ENCODE measurements at regions not wholly inside any gene's neighbourhood (a gene's known extent, or its start where the extent isn't known, plus 50 kb on each side); places are given as distances from the start of the nearest gene placed in this dataset.
"Not testable (repeated sequence)": the region's sequence is repeated elsewhere in the genome, so short reads cannot be mapped to it uniquely, and the experiment has no call there.

DNA sequence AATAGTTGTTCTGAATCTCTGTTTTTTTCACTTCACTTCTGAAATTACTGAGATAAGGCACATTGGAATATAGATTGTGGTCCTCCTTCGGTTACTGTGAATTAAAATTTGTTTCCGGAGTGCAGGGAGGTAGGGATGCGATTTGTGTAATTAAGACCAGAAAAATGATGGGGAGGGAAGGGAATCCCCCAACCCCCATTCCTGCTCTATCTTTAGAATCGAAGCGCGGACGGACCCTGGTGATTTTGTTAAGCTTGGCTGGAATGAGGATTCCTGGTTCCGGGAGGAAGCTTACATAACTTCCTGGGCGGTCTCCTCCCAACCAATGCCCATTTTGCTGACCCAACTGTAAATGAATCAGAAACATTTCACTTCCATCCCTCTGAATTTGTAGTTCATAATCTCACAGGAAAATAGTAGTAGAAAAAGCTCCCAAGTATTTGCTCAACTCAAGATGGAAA, 220.1 kb upstream of the MSX2 start:
- TF ChIP-seq, protein P1, sequence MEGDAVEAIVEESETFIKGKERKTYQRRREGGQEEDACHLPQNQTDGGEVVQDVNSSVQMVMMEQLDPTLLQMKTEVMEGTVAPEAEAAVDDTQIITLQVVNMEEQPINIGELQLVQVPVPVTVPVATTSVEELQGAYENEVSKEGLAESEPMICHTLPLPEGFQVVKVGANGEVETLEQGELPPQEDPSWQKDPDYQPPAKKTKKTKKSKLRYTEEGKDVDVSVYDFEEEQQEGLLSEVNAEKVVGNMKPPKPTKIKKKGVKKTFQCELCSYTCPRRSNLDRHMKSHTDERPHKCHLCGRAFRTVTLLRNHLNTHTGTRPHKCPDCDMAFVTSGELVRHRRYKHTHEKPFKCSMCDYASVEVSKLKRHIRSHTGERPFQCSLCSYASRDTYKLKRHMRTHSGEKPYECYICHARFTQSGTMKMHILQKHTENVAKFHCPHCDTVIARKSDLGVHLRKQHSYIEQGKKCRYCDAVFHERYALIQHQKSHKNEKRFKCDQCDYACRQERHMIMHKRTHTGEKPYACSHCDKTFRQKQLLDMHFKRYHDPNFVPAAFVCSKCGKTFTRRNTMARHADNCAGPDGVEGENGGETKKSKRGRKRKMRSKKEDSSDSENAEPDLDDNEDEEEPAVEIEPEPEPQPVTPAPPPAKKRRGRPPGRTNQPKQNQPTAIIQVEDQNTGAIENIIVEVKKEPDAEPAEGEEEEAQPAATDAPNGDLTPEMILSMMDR (IDR thresholded peaks at IDR 0.05; ENCODE audit: borderline replicate concordance, insufficient read depth, low read depth, low read length): no peak
- no peak overlapping the region for H3K4me3 ChIP-seq (ENCODE audit: low read depth, low read length)

DNA sequence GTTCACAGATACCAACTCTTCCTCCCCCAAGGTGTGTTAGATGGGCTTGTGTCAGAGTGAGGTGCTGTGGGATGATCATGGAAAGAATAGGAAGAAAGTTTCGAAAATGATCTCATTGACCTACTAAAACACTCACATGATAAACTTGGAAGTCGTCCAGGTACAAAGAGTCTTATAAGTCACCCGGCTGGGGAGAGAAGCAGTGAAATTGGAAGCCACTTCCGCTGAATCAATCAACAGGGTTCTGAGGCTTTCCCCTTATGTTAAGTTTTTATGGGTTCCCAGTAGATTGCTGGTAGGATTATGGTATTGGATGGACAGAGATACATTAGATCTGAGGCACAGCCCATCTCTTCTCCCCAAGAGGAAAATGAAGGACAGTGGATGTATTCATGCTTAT, 218.8 kb upstream of the MSX2 start:
- H3K4me3 ChIP-seq (ENCODE audit: low read depth, low read length): no peak overlapping the region
- TF ChIP-seq, protein P1 (IDR thresholded peaks at IDR 0.05; ENCODE audit: borderline replicate concordance, insufficient read depth, low read depth, low read length): no peak

- H3K4me3 ChIP-seq (ENCODE audit: low read depth, low read length): not testable (repeated sequence)
Measured at GRCh38 chr5:174510782-174511453, 213.5 kb upstream of the MSX2 start.

DNA sequence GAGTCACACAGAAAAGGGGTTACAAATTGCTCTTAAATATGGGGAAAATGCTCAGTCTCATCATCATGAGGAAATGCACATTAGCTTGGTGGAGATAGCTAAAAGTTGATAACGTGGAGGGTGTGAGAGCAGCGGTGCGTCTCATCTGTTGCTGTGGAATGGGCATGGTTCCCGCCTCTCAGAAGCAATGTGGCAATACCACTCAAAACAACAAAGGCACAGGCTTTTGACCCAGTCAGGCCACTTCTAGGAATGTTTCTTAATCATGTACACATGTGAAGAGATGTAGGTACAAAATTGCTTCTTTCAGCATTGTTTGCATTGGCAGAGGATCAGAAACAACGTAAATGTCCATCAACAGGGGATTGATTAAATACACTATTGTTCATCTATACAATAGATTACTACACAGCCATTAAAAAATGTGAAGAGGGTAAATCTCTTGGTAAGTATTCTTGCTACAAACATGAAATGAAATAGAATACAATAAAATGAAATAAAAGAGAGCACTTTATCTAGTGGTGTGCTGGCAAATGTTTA, 212.6 kb upstream of the MSX2 start:
- TF ChIP-seq, protein P1 (IDR thresholded peaks at IDR 0.05; ENCODE audit: borderline replicate concordance, insufficient read depth, low read depth, low read length): no peak
- no peak overlapping the region for H3K4me3 ChIP-seq (ENCODE audit: low read depth, low read length)

DNA sequence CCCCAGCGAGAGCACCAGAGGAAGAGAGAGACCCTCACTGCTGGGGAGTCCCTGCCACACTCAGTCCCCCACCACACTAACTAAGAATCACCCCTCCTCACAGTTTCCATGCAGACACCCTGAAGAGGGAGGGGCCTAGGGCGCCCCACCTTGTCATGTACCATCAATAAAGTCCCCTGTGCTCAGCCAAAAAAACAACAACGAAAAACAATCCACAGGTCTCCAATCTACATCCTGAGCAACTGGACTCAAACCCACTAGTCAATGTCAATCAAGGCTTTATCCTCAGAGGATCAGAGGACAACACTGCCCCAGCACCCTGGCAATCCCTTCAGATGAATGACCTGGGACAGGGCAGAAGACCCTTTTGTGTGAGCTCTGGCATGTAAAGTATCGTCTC, 210.1 kb upstream of the MSX2 start:
- H3K4me3 ChIP-seq (ENCODE audit: low read depth, low read length): no peak overlapping the region
- TF ChIP-seq, protein P1 (IDR thresholded peaks at IDR 0.05; ENCODE audit: borderline replicate concordance, insufficient read depth, low read depth, low read length): no peak

DNA sequence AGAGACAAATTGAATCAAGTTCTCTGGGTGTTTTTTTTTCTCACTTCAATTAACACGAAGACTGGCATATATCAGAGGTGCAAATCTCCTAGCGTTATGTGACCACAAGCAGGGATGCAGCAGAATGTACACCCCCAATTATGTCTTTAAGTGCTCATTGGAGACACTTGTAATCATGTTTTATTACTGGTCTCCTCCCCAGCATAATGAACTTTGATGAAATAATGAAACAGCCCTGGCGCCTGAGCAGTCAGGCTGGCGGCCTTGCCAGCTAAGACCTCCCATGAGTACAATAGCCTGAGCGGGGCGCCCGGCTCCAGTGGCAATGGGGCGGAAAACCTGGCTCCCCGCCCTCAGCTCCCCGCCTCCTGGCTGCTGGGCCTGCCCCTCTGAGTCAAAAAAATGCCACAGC, 209.4 kb upstream of the MSX2 start:
- TF ChIP-seq, protein P1 (IDR thresholded peaks at IDR 0.05; ENCODE audit: borderline replicate concordance, insufficient read depth, low read depth, low read length): no peak
- H3K4me3 ChIP-seq (ENCODE audit: low read depth, low read length): no peak overlapping the region

DNA sequence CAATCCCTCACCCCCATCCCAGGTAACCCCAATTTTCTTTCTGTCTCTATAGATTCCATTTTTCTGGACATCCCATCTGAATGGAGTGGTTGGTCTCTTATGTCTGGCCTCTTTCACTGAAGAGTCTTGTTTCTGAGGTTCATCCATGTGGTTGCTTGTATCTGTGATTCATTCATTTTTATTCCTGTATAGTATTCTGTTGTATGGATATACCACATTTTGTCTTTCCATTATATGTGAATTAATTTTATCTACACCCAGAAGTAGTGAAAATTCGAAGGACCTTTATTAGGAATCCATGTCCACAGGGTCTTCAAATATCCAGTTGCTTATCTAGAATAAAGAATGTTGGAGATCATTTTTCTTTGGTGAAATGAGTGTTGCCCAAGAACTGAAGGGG, 207.6 kb upstream of the MSX2 start:
- H3K4me3 ChIP-seq (ENCODE audit: low read depth, low read length): no peak overlapping the region
- TF ChIP-seq, protein P1 (IDR thresholded peaks at IDR 0.05; ENCODE audit: borderline replicate concordance, insufficient read depth, low read depth, low read length): no peak
